GM12891 (cell line): ENCODE measurements at regions not wholly inside any gene's neighbourhood (a gene's known extent, or its start where the extent isn't known, plus 50 kb on each side); places are given as distances from the start of the nearest gene placed in this dataset.

Source experiments
- PAX5 ChIP-seq: IDR thresholded peaks from 2 replicates; pipeline ENCODE4 v1.6.1; 2011; ENCODE audit warnings: low read length, moderate library complexity, mild to moderate bottlenecking; ENCODE audit not compliant: insufficient read depth, severe bottlenecking
- POLR2A ChIP-seq: IDR thresholded peaks from 2 replicates; pipeline ENCODE4 v1.6.1; 2011; ENCODE audit warnings: low read depth, low read length, control low read depth
- POLR2AphosphoS5 ChIP-seq: IDR thresholded peaks from 2 replicates; pipeline ENCODE4 v1.6.1; 2011; ENCODE audit warnings: low read depth, low read length, control low read depth
- POU2F2 ChIP-seq: IDR thresholded peaks from 2 replicates; pipeline ENCODE4 v1.6.1; 2011; ENCODE audit warnings: low read depth, mild to moderate bottlenecking, control low read depth, low read length, moderate library complexity
- SPI1 ChIP-seq: IDR thresholded peaks from 2 replicates; pipeline ENCODE4 v1.6.1; 2011; ENCODE audit warnings: low read depth, low read length, control low read depth
- TAF1 ChIP-seq: IDR thresholded peaks from 2 replicates; pipeline ENCODE4 v1.6.1; 2011; ENCODE audit warnings: low read depth, low read length, control low read depth

GRCh38 chrX:128714425-128714824 is 662.2 kb upstream of the ACTRT1 start:
- TF ChIP-seq POLR2A: no peak
- no peak for TF ChIP-seq POLR2AphosphoS5
- TF ChIP-seq SPI1: no peak
- no peak for TF ChIP-seq TAF1
- TF ChIP-seq POU2F2: no peak
- no peak for TF ChIP-seq PAX5
